ENCODE measurements at regions not wholly inside any gene's neighbourhood (a gene's known extent, or its start where the extent isn't known, plus 50 kb on each side); places are given as distances from the start of the nearest gene placed in this dataset.
"Not testable (repeated sequence)": the region's sequence is repeated elsewhere in the genome, so short reads cannot be mapped to it uniquely, and the experiment has no call there.

DNA sequence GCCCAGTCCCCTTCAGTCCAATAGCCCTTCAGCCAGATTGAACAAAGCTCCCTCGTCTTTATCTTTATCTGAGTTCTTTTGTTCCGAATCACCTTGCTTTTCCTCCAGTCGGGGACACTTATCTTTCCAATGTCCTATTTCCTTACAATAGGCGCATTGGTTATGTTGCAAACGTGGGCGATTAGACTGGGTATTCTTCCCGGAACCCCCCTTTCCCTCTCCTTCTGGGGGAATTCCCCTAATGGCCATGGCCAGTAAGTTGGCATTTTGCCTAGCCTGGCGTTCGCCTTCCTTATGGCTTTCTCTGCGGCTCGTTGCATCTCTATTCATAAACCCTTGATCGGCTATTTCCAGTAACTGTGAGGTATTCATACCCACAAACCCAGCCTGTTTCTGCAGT, 82.2 kb upstream of the VEPH1 start:
- DNase-seq = no peak
- H3K36me3 ChIP-seq = no peaks in the 10 kb centered on the region
- 85 to 86% methylated on average over 12 of the region's 12 CpGs for WGBS, 2 donors
- TF ChIP-seq, protein P1, sequence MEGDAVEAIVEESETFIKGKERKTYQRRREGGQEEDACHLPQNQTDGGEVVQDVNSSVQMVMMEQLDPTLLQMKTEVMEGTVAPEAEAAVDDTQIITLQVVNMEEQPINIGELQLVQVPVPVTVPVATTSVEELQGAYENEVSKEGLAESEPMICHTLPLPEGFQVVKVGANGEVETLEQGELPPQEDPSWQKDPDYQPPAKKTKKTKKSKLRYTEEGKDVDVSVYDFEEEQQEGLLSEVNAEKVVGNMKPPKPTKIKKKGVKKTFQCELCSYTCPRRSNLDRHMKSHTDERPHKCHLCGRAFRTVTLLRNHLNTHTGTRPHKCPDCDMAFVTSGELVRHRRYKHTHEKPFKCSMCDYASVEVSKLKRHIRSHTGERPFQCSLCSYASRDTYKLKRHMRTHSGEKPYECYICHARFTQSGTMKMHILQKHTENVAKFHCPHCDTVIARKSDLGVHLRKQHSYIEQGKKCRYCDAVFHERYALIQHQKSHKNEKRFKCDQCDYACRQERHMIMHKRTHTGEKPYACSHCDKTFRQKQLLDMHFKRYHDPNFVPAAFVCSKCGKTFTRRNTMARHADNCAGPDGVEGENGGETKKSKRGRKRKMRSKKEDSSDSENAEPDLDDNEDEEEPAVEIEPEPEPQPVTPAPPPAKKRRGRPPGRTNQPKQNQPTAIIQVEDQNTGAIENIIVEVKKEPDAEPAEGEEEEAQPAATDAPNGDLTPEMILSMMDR (IDR thresholded peaks at IDR 0.05) = no peak
- TF ChIP-seq POLR2A (IDR thresholded peaks at IDR 0.05) = no peak
- intact Hi-C loops (cut with DNase I) = no loop called here
- no peaks in the 10 kb centered on the region for H3K9me3 ChIP-seq
- H3K27ac ChIP-seq = no peak overlapping the region
- no peaks in the 10 kb centered on the region for H3K27me3 ChIP-seq
- H3K4me1 ChIP-seq = no peaks in the 10 kb centered on the region
- H3K4me3 ChIP-seq = no peak overlapping the region

DNA sequence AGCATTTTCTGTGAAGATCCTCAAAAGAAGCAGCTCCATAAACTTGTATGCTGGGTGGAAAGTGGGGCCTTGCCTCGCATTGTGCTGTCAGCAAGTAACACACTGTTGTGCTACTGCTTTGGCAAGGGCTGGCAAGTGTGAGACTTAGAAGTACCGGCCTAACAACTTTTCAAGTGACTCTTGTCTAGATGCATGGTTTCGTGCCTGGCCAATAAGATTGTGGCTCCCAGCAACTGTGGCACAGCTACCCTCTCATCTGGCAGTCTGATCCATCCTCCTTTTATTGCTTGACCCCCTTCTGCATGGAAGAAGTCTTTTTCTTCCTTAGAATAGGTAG, 79.4 kb upstream of the VEPH1 start:
- intact Hi-C loops (cut with DNase I) = no loop called here
- DNase-seq = no peak
- Histone ChIP-seq H3K4me3 (no peak overlapping the region), H3K9me3 (no peaks in the 10 kb centered on the region), H3K27ac (no peak overlapping the region), H3K27me3 (no peaks in the 10 kb centered on the region), H3K4me1 (no peaks in the 10 kb centered on the region), H3K36me3 (no peaks in the 10 kb centered on the region)
- TF ChIP-seq, protein P1 (IDR thresholded peaks at IDR 0.05) = no peak
- no peak for TF ChIP-seq POLR2A (IDR thresholded peaks at IDR 0.05)
- WGBS, 2 donors = 80 to 94% methylated on average over 2 to 3 of the region's 3 CpGs

DNA sequence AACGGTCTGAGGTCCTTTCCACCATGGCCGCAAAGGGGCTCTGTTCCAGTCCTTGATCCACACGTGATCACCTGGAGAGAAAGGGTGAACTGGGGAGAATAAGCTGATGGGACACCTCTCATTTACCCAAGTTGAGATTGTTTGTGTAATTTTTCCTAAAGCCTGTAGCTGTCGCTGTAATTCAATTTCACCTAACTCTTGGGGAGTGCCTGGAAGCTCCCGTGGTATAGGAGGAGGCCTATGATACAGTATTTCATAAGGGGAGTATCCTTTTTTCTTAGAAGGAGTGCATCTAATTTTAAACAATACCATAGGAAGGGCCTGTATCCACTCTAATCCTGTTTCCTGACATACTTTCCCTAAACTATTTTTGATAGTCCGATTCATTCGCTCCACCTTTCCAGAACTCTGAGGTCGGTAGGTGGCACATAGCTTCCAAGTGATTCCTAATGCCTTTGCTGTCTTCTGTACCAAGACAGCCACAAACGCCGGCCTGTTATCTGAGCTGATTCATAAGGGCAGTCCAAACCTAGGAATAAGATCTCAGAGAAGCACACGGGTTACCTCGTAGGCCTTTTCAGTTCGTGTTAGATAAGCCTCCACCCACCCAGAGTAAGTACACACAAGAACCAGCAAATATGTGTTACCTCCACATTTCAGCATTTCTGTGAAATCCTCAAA, 78.9 kb upstream of the VEPH1 start:
- intact Hi-C loops (cut with DNase I); H3K4me1 ChIP-seq; DNase-seq; H3K27me3 ChIP-seq; H3K36me3 ChIP-seq; H3K27ac ChIP-seq; H3K4me3 ChIP-seq; H3K9me3 ChIP-seq: not testable (repeated sequence)
- 61 to 88% methylated on average over 9 to 11 of the region's 13 CpGs for WGBS, 2 donors

DNA sequence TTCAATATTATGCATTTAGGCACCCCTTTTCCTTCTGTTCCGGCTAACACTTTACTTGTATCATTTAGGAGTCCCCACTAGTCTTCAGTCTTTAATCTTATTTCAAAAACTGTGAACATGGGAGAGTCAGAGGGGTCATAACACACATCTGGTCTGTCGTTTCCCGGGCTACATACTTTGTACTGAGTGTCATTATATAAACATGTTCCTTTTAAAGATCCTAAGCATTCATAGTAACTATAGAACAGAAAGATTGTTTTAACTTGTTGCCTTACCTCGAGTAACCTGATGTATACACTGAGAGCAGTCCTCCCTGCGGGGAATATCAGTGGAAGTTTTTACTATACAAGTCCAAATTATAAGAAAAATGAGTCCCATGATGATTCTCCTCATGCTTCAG, 78.2 kb upstream of the VEPH1 start:
- no peaks in the 10 kb centered on the region for H3K4me1 ChIP-seq
- H3K36me3 ChIP-seq = no peaks in the 10 kb centered on the region
- intact Hi-C loops (cut with DNase I) = no loop called here
- no peak for DNase-seq
- H3K27me3 ChIP-seq = no peaks in the 10 kb centered on the region
- no peak overlapping the region for H3K4me3 ChIP-seq
- 49% methylated on average over 5 of the region's 5 CpGs for WGBS, 2 donors
- no peaks in the 10 kb centered on the region for H3K9me3 ChIP-seq
- no peak for TF ChIP-seq POLR2A (IDR thresholded peaks at IDR 0.05)
- TF ChIP-seq, protein P1 (IDR thresholded peaks at IDR 0.05) = no peak
- H3K27ac ChIP-seq = no peak overlapping the region

DNA sequence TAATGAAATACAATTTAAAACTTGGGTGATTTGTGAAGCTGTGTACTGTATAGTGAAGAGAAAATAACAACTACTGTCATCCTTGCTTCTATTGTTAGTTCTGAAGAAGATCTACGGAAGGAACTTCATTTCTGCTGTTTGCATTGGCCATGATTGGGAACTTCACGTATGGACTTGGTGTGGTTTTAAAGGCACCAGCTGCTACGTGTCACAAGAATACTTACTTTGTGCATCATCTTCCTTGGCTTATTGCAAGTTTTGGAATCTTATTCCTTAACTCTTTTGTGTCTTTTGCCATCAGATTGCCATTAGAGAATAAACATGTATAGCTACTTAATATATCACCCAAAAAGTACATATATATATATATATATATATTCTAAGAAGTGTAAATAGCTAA, 75.0 kb upstream of the VEPH1 start:
- no peaks in the 10 kb centered on the region for H3K9me3 ChIP-seq
- intact Hi-C loops (cut with DNase I) = no loop called here
- H3K27ac ChIP-seq = no peak overlapping the region
- no peaks in the 10 kb centered on the region for H3K4me1 ChIP-seq
- 53 to 64% methylated on average over 3 of the region's 3 CpGs for WGBS, 2 donors
- DNase-seq = no peak
- no peak for TF ChIP-seq POLR2A (IDR thresholded peaks at IDR 0.05)
- TF ChIP-seq, protein P1 (IDR thresholded peaks at IDR 0.05) = no peak
- H3K4me3 ChIP-seq = no peak overlapping the region
- no peaks in the 10 kb centered on the region for H3K27me3 ChIP-seq
- no peaks in the 10 kb centered on the region for H3K36me3 ChIP-seq

DNA sequence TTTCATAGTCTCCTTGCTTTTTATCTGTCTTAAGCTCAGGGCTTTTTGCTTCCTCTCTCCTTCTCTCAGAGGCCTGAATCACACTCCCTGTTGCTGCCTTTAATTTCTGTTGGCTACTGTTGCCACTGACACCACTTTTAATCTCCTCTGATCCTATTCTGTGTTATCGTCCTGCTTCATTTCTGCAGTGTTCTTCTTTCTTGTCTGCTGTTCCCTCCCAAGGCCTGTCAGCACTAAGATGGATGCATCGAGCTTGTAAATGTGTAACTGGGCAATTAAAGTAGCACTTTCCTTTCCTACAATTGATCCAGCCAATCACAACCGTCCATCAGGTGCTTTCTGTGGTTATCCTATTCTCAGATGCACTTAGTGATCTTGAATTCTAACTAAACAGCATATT, 71.3 kb upstream of the VEPH1 start:
- TF ChIP-seq, protein P1 (IDR thresholded peaks at IDR 0.05) = no peak
- TF ChIP-seq POLR2A (IDR thresholded peaks at IDR 0.05) = no peak
- Histone ChIP-seq H3K9me3 (no peaks in the 10 kb centered on the region), H3K27me3 (no peaks in the 10 kb centered on the region), H3K27ac (no peak overlapping the region), H3K4me3 (no peak overlapping the region), H3K36me3 (no peaks in the 10 kb centered on the region), H3K4me1 (no peaks in the 10 kb centered on the region)
- intact Hi-C loops (cut with DNase I) = no loop called here
- no peak for DNase-seq
- WGBS, 2 donors = 42 to 78% methylated on average over 3 of the region's 3 CpGs
